Fibroblast of mammary gland (primary cell): ENCODE measurements at regions not wholly inside any gene's neighbourhood (a gene's known extent, or its start where the extent isn't known, plus 50 kb on each side); places are given as distances from the start of the nearest gene placed in this dataset.
"Not testable (repeated sequence)": the region's sequence is repeated elsewhere in the genome, so short reads cannot be mapped to it uniquely, and the experiment has no call there.

Source experiments
- DNase-seq: peaks from one replicate; pipeline ENCODE4 v3.0.0-alpha.2; 2010; ENCODE audit warnings: low read depth
- H3K4me3 ChIP-seq: 2 replicates; pipeline ENCODE4 v1.5.1; 2011; ENCODE audit warnings: low read depth, mild to moderate bottlenecking, low read length, moderate library complexity; ENCODE audit not compliant: control insufficient read depth
- TF ChIP-seq, protein P1 (sequence below): conservative IDR thresholded peaks from 2 replicates; pipeline ENCODE4 v1.5.1; 2011; ENCODE audit warnings: low read depth, low read length, inconsistent platforms; ENCODE audit not compliant: control insufficient read depth, insufficient read depth

DNA sequence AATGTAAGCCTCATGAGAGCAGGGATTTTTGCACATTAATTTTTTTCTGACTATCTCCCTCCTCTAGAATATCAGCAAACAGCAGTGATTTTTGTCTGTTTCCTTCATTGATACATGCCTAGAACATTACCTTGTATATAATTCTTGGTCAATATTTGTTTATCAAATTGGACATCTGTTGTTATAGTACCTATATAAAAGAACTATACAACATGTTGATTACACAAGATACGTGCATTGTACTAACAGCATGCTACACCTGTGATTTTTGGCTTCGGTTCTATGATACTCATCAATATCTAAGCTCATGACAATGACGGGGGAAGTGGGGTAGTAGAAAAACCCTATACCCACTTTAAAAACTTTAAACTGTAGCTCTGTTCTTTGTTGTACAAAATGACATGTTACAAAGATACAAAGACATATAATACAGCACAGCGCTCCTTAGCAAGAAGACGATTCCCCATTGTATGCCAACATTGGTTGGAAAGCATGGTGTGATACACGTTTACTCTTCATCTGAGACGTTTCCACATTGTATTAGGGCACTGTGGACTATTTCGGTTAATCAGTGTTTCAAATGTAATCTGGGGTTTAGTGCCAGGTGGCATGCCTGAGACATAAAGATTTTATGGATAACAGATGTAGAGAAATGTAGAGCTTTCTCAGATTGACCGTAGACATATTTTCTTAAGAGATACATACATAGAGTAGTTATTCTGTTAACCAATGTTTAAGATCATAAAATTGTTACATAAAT, 70.5 kb upstream of the FOXP2 start:
- TF ChIP-seq, protein P1, sequence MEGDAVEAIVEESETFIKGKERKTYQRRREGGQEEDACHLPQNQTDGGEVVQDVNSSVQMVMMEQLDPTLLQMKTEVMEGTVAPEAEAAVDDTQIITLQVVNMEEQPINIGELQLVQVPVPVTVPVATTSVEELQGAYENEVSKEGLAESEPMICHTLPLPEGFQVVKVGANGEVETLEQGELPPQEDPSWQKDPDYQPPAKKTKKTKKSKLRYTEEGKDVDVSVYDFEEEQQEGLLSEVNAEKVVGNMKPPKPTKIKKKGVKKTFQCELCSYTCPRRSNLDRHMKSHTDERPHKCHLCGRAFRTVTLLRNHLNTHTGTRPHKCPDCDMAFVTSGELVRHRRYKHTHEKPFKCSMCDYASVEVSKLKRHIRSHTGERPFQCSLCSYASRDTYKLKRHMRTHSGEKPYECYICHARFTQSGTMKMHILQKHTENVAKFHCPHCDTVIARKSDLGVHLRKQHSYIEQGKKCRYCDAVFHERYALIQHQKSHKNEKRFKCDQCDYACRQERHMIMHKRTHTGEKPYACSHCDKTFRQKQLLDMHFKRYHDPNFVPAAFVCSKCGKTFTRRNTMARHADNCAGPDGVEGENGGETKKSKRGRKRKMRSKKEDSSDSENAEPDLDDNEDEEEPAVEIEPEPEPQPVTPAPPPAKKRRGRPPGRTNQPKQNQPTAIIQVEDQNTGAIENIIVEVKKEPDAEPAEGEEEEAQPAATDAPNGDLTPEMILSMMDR: no peak
- no peak overlapping the region for H3K4me3 ChIP-seq
- no peak for DNase-seq

GRCh38 chr7:114342431-114343179, 72.0 kb upstream of the FOXP2 start:
- DNase-seq: no peak
- TF ChIP-seq, protein P1: no peak
- no peak overlapping the region for H3K4me3 ChIP-seq

DNA sequence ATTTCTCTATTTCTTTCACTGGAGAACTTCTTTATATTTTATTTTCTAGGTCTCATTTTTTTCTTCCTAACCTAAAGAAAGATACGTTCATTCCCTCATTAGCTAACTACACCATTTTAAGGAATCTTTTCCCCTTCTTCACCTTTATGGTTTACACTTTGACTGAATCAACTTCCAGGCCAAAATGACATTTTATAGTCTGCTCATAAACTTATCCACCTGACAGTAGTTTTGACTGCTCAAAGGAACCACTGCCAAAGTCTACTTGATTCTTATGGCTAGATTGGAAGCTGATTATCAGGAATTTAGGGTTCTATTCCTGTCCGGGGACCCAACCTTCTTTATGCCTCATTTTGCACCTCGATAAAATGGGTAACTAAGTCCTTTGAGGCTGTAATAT, 73.0 kb upstream of the FOXP2 start:
- H3K4me3 ChIP-seq: no peak overlapping the region
- DNase-seq: no peak
- TF ChIP-seq, protein P1: no peak

GRCh38 chr7:114334989-114335388, 79.6 kb upstream of the FOXP2 start:
- TF ChIP-seq, protein P1: no peak
- no peak overlapping the region for H3K4me3 ChIP-seq
- DNase-seq: no peak

GRCh38 chr7:114329458-114329857, 85.2 kb upstream of the FOXP2 start:
- DNase-seq, H3K4me3 ChIP-seq: not testable (repeated sequence)

DNA sequence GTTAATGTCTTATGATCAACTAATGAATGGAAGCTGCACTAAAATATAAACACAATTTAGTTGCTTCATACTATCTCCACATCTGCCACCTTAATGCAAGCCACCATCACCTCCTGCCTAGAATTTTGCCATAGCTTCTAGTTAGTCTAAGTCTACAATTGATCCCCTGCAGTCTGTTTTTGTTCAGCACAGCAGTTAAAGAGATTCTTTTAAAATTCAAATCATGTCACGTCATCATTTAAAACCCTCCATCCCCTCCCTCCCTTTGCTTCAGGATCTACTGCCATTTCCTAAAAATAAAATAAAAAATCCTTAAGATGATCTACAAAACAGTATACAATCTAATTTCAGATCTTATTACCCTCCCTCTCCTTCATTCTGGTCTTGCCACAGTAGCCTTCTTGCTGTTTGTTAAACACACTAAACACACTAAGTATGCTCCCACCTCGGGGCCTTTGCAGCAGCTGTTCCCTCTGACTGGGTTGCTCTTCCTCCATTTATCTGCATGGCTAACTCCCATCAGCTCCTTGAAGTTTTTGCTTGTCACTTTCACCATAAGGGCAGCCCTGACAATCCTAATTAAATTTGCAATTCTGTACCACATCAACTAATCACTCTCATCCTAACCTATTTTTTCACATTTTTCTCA, 97.0 kb upstream of the FOXP2 start:
- TF ChIP-seq, protein P1: no peak
- H3K4me3 ChIP-seq: no peak overlapping the region
- DNase-seq: no peak

DNA sequence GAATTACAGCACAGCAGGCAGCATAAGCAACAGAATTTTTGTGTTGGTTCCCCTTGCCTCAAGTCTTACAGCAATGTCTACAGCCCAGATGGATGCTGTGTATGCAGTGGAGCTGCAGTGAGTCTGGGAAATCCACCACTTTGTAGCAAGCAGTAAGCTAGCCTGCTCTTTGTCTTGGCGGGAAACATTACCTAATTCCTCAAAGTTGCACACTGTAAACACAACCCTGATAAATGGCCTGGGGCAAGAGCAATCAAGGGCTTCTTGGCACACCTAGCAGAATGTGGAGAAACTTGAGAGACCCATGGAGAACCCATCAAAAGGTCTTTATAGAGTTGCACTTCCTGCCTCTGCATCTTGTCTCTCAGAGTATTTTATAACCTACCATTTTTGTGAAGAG, 102.0 kb upstream of the FOXP2 start:
- H3K4me3 ChIP-seq: no peak overlapping the region
- TF ChIP-seq, protein P1: no peak
- DNase-seq: no peak
